Fibroblast of skin of left quadriceps (primary cell): ENCODE measurements at regions not wholly inside any gene's neighbourhood (a gene's known extent, or its start where the extent isn't known, plus 50 kb on each side); places are given as distances from the start of the nearest gene placed in this dataset.
"Not testable (repeated sequence)": the region's sequence is repeated elsewhere in the genome, so short reads cannot be mapped to it uniquely, and the experiment has no call there.

Experiments
- DNase-seq, 2 experiments: peaks; one replicate each; pipeline ENCODE4 v3.0.0-alpha.2; 2013; ENCODE audit warnings: low read depth in 2 of 2

DNA sequence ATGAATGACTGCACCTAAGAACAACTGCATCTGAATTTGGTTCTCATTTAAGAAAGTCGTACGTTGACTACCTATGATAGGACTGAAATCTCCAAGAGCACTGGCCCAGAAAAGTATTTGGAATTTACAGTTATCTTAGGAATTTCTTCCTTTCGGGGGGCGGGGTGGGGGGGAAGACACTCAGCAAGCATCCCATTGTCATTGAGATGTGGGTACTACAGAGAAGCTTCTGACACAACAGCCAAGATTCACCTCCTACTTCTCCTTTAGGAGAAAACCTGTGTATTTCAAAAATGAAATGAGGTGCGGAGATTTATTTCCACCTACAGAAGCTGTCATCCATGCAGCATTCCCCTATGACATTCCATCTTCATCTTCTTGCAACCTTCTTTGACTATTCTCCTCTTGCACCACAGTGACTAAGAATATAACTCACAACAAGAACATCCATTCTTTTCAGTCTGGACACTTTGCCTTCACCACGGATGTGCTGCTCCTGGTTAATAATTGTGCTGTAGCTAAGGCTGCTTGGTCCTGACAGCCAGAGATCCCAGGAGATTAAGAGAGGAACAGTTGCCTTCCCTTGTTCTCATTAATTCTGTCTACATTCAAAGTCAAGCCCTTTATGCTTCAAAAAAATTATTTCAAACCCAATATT is 98.4 kb upstream of the FRMD4A start:
- no peak for DNase-seq

DNA sequence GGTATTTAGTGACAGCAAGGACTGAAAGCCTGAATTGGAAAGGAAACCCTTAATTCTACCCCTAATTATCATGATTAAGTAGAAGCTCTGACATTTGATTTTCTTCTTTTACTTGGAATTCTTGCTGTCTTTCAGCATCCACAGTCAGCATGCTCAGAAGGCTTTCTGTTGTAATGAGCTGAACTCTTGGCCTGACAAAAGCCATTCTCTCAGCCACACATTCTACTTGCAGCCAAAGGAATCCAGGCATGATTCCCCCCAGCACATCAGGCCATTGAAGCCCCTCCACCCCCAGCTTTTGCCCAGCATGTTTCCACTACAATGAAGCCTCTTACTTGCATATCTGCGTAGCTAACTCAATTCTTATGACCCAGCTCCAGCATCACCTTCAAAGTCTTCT is 94.3 kb upstream of the FRMD4A start:
- no peak for DNase-seq

DNA sequence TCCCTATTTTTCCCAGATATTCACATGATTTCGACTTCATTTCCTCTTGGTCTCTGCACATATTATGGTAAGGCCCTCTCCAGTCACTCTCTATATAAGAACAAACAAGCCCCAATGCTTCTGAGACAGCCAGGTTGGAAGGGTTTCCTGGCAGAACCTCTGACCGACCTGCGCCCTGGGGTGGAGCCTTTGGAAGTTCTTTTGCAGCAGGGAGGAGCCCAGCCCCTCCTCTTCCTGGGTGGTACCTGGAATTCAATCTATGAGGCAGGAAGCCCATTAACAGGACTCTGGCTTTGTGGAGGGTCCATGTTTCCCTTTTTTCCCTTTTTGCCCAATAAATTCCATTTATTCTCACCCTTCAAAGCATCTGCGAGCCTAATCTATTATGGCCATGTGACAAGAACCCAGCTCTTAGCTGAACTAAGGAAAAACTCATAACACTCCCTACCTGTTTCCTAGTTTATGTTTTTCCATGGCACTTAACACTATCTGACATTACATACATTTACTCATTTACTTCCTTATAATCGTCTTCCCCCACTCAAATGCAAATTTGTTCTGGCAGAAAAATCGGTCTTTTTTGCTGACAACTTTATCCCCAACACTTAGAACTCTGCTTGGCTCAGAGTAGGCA is 92.5 kb upstream of the FRMD4A start:
- DNase-seq: no peak

DNA sequence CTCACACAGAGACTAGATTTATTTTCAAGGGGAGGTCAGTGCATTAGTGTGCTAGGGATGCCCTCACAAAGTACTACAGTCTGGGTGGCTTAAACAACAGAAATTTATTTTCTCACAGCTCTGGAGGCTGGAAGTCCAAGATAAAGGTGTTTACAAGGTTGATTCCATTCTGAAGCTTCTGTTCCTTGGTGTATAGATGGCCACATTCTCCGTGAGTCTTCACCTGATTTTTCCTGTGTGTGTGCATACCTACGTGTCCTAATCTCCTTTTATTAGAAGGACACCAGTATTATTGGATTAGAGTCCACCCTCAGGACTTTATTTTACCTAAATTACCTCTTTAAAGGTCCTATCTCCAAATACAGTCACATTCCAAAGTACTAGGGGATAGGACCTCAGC is 91.7 kb upstream of the FRMD4A start:
- no peak for DNase-seq

DNA sequence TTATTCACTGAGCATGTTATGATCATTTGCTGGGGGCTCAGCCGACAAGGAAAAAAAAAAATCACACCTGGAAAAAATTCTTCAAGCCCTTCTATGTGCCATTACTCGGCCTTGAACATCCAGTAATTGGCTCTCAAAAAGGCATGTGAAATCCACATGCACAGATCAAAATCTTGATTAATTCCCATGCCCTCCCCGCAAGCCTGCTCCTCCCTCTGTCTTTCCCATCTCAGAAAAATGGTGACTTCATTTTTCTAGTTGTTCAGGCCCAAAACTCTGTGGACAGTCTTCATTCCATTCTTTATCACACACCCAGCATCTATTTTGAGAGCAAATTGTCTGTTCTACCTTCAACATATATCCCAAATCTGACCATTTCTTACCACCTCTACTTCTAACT is 91.2 kb upstream of the FRMD4A start:
- DNase-seq: no peak

DNA sequence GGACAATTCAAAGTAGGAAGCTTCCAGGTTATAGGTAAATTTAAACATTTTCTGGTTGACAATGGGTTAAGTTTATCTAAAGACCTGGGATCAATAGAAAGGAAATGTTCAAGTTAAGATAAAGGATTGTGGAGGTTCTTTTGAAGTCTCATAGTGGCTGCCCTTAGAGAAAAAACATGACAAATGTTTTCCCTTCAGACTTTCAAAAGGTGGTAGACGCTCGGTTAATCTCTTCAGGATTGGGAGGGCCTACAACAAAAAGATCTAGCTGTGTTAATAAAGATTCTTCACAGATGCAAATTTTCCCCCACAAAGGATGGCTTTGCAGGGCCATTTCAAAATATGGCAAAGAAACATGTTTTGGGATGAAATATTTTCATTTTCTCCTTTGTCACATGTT is 86.6 kb upstream of the FRMD4A start:
- not testable (repeated sequence) for DNase-seq

DNA sequence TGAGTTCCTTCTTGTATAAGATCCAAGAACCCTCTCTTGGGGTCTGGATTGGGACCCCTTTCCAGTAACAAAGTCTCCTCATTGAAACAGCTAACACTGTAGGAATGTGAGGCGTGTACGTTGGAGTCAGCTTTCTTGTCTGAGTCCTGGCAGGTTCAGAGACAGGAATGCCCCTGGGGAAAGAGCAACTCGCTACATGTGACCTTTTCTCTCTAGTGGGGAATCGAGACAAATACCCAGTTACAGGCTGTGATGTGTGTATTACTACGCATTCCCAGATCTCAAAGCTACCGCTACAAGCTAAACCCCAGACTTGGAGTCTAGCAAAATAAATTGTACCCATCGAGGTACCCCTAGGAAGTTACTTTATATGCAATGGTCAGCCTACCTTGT is 85.6 kb upstream of the FRMD4A start:
- no peak for DNase-seq

DNA sequence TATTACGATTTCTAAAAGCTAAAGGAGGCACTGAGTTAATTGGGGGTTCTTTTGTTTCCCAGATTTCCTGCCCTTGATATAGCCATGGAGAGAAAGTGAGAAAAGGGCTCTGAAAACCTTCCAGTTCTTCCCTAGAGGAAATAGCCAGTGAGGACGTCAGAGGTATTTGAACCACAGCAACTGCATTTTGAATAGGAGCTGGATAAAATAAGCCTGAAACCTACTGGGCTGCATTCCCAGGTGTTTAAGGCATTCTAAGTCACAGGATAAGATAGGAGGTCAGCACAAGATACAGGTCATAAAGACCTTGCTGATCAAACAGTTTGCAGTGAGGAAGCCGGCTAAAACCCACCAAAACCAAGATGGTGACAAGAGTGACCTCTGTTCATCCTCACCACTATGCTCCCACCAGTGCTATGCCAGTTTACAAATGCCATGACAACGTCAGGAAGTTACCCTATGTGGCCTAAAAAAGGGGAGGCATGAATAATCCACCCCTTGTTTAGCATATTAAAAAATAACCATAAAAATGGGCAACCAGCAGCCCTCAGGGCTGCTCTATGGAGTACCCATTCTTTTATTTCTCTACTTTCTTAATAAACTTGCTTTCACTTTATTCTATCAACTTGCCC is 85.1 kb upstream of the FRMD4A start:
- DNase-seq: no peak

DNA sequence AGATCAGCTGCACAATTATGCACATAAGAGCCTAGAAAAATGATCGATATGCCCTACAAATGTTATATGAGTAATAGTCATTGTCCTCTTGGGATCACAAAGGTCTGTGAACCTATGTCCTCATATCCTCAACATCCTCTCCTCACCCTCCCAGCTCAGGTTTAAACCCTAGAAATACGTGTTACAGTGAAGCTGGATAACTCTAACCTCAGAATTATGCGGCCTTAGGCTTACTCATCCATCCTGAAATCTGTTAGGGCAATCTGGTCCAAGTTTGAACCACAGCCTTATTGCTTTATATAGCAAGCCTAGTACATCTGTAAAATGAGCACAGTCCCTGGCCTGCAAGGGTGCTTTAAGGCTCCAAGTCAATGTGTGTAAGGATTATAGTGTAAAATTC is 84.2 kb upstream of the FRMD4A start:
- no peak for DNase-seq

DNA sequence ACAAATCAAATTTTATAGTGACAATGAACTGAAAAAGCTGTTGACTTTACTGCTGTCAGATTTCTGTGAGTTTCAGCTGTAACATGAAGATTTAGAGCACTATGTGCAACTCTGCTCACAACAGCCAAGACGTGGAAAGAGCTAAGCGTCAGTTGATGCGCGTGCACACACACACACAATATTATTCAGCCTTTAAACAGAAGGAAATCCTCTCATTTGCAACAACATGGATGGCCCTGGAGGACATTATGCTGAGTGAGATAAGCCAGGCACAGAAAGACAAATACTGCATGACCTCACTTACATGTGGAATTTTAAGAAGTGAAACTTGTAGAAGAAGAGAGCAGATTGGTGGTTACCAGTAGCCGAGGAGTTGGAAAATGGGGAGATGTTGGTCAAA is 82.8 kb upstream of the FRMD4A start:
- DNase-seq: no peak

DNA sequence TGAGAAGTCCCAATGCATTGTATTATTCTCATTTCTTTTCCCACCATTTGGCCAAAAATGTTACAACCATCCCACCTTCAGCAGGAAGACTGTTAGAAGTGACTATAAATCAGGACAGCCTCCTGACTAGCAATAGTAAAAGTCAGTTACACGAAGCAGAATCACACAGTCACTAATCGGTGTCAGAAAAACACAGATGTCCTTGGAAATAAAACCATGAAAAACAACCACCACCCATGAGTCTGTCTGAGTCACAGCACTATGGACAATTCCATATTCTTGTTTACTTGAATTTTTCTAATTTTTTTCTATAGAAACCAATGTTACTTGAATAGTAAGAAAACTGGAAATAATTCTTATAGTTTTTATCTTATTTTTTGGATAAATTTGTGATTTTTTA is 81.9 kb upstream of the FRMD4A start:
- no peak for DNase-seq

DNA sequence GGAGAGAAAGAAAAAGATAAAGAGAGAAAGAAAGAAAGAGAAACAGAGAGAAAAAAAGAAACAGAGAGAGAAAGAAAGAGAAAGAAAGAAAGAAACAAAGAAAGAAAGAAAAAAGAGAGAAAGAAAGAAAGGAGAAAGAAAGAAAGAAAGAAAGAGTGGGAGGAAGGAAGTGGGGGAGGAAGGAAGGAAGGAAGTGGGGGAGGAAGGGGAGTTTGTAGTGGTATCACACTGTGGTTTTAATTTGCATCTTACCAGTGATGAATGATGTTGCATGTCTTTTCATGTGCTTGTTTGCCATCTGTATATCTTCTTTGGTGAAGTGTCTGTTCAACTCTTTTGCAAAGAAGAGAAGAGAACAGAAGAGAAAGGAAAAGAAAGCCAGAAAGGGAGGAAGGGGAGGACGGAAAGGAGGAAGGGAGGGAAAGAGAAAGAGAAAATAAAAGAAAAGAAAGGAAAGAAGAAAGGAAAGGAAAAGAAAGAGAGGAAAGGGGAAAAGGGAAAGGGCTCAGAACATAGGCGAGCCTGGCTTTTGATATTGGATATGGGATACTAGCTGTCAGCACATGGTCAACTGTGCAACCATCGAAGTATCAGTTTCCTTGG is 79.2 kb upstream of the FRMD4A start:
- no peak for DNase-seq

DNA sequence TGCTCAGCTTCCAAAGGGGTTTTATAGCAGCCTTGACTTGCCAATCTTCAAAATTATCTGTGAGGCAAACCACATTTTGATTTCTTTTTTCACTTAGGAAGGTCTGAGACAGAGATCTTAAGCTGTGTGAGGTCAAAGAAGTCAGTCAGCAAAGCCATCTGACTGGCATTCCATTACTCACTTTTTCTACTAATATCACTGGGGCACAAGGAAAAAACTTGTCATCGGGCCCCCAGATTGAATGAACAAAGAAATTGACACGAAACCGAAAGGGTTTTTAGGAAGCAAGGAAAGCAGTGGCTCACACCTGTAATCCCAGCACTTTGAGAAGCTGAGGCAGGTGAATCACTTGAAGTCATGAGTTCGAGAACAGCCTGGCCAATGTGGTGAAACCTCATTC is 78.5 kb upstream of the FRMD4A start:
- no peak for DNase-seq

DNA sequence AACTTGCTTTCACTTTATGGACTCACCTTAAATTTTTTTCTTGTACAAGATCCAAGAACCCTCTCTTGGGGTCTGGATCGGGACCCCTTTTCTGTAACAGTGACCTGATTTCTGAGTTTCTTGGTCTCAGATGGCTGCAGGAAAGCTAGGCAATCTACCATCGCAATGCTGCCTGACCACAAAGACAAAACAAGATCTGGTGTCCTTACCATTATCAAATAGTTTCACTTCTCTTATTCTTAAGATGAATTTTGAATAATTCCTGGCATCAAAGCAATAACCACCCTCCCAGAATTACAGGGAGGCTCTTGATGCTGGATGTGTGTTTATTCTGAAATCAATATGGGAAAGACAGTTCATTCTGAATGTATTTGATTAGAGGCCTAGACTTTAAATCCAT is 77.4 kb upstream of the FRMD4A start:
- DNase-seq: no peak

DNA sequence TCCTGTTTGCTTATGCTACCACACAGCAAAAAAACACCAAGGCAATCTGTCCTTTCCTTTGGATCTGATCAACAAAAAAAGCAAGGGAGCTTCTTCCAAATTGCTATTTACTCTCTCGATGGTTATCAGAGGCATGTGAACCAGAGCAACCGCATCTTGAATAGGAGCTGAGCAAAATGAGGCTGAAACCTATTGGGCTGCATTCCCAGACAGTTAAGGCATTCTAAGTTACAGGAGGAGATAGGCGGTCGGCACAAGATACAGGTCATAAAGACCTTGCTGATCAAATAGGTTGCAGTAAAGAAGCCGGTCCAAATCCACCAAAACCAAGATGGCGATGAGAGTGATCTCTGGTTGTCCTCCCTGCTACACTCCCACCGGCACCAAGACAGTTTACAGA is 76.8 kb upstream of the FRMD4A start:
- DNase-seq: no peak

DNA sequence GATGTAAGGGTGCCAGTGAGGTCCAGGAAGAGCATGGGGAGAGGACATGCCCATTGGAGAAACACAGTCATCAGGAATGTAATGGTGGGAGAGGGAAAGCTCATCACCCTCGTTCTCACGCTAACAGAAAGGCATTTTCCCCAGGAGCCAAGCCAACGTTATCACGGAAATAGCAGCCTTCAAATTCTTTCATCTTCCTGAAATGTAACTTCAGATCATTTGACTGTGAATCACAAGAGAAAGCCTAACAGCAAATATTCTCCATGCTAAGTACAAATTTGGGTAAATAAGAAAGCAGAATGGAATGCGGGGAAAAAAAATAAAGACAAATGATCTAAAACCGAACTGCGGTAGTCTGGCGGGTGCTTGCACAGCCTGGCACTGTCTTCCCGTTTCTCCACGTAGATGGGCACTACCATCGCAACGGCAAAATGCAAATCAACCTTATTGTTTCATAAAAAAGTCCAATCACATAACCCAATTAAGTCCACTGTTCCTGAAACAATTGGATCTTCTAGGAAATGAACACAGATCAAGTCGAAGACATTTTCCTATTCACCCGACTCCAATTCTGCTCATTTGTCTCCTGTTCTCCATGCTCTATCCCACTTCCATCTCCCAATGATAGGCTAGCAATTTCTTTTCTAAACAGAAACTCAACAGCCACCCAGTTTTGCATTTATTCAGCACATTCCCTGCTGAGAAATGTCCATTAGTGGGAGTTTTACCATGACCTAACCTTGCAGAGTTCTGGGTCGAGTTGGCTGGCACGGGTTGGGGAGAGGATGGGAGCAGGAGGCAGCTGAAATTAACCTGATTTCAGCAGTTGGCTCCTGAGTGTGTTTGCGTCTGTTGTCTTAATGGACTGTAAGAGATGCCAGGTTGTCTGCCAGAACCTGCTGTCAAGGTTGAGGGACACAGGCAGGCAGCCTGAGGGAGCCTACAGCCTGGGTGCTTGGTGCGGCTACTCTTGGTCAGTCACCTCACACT is 74.6 kb upstream of the FRMD4A start:
- DNase-seq: peak; percentile 76 to 79

DNA sequence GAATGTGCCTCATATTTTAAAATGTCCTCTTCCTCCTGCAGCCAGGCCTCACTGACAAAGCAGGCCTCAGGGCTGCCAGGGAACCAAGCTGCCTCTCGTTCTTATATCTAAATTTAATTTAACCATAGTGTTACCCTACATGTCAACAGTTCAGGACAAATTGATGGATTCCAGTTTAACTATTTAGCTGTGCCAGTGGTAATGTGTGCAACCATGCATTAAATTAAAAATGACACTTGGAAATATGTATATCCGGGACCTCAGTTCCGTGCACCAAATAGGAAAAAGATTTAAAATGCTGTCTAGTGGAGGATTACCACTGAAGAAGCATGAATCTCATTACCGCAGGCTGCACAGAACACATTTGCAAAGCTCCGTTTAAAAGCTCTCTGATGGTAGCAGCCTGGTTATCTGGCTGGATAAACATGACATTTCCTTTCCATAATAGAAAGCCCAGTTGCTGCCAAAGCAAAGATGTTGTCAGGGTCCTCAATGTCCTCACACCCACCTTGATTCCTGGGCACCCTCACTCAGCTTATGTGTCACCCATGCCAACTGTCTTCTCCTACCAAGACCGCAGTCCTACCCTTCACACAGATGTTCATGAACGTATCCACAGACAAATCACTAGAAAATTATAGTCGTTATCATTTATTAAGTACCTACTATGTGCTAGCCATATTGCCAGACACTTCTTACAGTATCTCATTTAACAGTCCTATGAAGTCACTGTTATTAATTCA is 73.3 kb upstream of the FRMD4A start:
- peak in 1 of 2 experiments; percentile 21 for DNase-seq

DNA sequence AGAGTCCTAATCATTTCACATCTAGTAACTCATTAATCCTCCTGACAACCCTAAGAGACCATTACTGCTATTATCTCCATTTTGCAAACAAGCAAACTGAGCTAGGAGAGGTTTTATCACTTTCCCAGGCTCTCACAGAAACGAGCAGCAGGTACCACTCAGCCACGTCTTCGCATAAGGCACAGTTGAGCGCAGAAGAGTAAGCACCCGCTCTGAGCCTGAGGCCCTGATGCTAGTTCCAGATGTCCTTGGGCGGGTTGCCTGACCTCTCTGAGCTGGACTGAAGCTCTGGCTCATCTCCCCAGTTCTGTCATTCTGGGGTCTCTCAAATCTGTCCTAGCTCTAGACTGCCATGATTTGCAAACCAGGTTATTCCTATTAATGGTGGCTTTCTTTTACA is 72.6 kb upstream of the FRMD4A start:
- no peak for DNase-seq

DNA sequence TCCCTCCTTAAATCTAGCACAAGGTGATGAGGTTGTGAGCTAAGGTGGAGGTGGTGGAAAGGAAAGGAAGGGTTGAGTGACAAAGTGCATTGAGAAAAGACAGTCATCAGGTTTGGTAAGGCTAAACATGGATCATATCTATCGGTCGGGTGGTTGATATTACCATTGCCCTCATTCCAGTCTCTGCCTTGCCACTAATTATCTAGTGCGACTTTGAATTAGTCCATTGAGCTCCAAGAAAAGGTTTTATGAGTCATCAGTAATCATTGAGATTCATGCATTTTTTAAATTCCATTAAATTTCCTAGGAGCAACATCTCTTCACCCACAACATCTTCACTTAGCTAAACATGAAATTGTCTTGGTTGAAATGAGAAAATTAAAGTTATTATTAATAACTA is 68.9 kb upstream of the FRMD4A start:
- no peak for DNase-seq

DNA sequence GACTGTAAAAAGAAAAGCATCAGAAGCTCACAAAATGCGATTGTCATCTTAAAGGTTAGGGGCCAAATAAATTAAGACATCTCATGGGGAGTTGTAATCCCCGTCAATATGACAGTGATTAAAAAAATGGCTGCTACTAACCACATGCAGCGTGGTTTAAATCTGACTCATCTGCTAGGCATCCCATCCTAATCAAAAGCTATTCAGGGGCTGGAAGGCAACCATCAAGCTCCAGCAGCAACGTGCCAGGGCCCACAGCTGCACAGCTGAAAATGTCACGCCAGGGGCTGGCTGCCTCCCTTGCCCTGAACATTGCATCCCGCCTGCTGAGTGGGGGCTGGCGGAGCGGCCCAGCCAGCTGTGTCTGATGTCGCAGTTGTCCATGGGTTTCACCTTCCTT is 66.3 kb upstream of the FRMD4A start:
- DNase-seq: peak; percentile 95 to 96

DNA sequence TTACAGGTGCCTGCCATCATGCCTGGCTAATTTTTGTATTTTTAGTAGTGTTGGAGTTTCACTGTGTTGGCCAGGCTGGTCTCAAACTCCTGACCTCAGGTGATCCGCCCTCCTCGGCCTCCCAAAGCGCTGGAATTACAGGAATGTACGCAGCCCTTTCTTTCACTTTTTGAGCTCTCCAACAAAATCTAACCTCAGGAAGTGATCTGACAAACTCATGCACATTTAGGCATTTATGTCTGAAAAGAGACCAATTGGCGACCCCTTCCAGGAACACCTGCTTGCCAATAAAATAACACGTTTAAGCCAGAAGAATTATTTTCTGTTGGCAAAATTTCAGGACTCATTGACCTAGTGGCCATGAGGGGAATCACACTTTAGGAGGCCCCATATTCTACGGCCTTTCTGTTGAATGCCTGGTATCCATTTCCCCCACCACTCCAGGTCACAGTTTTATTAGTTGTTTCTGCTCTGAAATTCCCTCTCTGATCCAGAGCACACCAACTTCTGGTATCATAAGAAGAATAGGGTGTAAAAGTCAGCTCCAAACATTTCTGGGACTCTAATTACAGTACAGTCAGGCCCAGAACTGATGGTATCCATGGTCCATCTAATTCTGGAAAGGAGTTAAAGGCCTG is 65.8 kb upstream of the FRMD4A start:
- DNase-seq: no peak
